Stimulated activated CD4-positive, alpha-beta T cell treated with anti-CD3 and anti-CD28 coated beads, TNF-alpha, amount 100 ng/mL, for 48 hours (primary cell): ENCODE measurements at regions not wholly inside any gene's neighbourhood (a gene's known extent, or its start where the extent isn't known, plus 50 kb on each side); places are given as distances from the start of the nearest gene placed in this dataset.
A peak's percentile ranks its signal among the peaks of the same experiment; 100 is the strongest.
"Not testable (repeated sequence)": the region's sequence is repeated elsewhere in the genome, so short reads cannot be mapped to it uniquely, and the experiment has no call there.

Experiments
- DNase-seq, 3 donors: peaks; one replicate each; pipeline ENCODE4 v3.0.0-alpha.2; 2020; ENCODE audit warnings: low read depth in 3 of 3

DNA sequence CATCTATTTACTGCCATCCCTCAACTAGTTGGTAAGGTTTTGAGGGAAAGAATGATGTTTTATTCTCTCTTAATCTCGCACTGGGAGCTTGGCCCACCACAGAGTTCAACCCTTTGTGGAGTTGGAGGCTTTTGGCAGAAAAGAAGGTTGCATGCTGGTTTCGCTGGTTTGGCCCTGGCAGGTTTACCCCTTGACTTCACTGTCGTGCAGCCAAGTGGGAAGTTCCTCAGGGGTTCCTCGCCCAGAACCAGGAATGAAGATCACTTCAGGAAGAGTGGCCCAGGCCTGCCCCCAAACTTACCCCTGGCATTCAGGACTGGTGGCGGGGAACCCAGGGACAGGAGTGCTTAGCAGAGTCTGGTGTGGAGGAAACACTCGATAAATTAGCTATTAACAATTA lies 103.1 kb upstream of the LYZL2 start:
- no peak for DNase-seq

DNA sequence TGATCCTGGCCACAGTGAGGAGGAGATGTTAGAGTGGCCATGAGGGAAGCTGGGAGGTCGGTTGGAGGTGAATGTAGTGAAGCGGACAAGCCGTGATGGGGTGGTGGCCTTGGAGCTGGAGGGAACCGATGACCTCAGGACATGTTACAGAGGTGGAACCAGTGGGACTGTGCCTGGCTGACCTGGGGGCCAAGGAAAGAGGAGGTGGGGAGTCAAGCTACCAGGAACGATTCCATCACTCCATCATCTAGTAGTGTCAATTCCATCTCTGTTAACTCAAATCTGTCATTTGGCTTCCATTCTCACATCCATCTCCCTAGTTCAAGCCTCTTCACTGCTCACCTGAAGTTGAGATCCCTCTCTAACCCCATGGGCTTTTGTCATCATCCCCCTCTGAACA lies 102.4 kb upstream of the LYZL2 start:
- DNase-seq, result no peak

DNA sequence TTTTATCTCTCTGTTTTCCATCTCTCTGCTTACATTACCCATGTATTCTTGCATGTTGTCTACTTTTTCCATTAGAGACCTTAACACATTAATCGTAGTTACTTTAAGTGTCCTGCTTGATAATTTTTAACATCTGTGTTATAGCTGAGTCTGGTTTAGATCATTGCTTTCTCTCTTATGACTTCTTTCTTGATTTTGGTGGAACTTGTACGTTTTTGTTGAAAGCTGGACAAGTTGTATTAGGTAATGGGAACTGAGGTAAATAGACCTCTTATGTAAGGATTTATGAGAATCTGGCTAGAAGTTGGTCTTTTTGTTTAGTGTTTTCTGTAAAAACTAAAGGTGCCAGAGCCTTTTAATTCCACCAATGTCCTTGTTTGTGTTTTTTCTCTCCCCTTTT lies 100.8 kb upstream of the LYZL2 start:
- no peak for DNase-seq

DNA sequence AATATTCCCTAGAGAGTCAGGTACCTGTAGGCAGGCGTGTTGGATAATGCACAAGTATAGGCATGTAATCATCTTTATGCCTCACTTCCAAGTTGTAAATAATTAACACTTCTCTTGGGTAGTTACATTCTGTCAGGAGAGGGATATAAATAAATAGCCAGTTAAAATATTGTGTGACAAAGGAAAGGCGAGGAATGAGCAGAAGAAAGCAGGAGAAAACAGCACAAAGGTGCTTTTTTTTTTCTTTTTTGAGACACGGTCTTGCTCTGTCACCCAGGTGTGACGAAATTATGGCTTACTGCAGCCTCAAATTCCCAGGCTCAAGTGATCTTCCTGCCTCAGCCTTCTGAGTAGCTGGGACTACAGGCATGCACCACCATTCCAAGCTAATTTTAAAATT lies 99.2 kb upstream of the LYZL2 start:
- no peak for DNase-seq

DNA sequence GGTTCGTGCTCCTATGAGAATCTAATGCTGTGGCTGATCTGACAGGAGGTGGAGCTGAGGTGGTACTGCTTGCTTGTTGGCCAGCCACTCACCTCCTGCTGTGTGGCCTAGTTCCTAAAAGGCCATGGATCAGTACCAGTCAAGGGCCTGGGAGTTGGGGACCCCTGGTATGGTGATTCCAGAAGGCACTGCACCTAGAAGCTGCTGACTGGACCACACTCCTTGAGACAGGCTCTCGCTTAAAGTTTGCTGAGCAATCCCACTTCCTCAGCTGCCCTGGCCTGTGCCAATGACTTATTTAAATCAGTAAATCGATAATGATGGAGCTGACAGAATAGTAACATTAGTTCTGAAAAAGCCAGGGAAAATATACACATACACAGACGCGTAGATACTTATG lies 98.6 kb upstream of the LYZL2 start:
- DNase-seq, result no peak

DNA sequence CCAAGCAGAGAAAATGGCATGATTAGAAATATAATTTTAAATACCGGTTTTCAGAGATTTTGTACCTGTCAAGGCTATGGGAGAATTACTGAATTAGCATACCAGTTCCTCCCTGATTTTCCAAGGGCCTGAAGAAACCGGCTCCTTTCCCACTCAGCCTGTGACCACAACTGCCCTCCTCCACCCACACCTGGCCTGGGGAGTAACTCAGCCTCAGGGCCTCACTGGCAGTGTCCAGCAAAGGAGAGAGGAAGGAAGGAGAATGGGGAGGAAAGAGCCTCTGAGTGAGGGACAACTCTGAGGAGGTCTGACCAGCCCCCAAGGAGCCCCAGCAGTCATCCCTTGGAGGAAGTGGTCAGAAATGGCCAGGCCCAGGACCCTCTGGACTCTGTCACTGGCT lies 98.0 kb upstream of the LYZL2 start:
- no peak for DNase-seq

DNA sequence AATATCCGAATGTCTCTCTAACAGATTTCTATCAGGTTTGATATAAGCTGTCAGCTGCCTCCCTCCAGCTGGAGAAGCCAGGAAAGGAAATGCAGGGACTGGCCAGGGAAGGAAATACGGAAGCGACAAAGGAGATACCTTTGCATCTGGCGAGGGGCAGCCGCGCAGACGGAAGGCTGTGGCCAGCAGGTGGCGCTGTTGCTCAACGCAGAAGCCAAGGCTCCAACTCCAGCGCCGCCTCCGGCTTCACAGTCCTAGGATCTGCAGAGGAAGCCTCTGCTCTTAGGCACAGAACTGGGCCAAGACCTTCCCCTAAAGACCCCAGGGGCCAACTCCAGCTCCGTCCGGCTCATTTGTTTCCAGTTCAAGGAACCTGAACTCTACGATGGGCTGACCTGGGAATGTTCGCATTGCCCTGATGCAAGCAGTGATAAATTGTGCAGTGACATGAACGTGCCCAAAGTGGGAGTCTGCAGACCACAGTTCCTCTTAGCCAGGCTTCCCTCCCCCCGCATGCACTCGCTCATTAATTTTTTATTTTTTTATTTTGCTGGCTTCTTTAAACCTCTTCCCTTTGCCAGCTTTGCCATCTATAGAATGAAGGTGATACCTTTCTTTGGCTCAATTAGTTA lies 97.3 kb upstream of the LYZL2 start:
- DNase-seq, result peak; percentile 68 to 78 (median 72)

DNA sequence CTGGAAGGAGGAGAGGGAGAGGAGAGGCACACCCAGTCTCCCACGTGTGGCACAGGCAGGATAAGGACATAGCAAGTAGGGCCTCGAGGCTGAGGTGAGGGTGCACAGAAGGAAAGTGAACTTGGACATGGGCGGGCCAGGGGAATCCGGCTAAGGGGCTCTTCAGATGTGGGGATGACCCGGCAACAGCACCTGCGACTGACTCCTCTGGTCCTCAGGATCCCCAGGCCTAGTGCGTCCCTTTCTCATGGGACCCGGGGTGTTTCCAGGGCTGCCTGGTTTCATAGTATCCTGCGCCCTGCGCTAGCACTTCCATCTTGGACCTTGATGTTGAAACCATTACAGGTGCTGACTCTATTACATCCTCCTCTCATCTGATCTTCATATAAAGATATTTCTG lies 96.1 kb upstream of the LYZL2 start:
- DNase-seq, result no peak

DNA sequence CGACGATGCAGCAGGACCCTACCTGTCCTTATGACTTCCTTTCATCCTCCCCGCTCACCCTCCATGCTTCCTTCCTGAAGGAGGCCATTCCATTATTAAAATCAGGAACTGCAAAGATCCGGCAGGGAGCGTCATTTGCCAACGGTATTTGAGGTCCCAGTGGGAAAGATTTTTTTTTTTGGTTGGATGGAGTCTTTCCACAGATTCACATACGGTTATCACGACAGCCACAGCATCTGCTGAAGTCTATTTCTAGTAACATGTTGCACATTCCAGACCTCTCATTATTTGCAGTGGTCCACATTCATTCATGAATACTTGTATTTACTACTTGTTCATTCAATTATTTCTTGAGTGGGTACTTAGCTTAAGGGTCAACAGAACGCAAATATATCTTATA lies 94.7 kb upstream of the LYZL2 start:
- DNase-seq, result no peak

DNA sequence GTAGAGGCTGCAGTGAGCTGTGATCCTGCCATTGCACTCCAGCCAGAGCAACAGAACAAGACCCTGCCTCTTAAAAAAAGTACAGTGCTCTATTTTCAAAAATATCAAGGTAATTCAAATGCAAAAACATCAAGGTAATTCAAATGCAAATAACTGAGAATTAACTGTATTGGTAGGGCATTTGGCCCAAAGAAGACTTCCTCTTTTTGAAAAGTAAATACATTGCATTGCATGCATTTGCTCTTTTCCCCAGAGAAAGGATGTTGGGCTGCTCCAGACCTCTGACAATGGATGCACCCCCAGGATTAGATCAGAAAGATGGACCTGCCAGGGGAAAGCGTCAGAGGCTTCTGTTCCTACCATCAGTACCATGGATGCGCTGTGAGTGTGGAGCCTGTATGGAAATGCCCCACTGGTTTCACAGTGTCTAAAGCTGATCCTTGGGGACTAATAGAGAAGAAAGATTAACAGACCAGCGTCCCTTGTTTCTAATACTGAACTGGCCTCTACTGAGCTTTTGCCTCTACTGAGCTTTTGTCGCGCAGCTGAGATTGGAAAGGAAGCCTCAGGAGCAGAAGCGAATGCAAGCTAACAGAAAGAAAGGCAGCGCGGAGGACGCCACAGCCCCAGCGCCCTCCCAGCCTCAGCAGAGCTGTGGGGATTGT lies 93.5 kb upstream of the LYZL2 start:
- DNase-seq, result no peak

DNA sequence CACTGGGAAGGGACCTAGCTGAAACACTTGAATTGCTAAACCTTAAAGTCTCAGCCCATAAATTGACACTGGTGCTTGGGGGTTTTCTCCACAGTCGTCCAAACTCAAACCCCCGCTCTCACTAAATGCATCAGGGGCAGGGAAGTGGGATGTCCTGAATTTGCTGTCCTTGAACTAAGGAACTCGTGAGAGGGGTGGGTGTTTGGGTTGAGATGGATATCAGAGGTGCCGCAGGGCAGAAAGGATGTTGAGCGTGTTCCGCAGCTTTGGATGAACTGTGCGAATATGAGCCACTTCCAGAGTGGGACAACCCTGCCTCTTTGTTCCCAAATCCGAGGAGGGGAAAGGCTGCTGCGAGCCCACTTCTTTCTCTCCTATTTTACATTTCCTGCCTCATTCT lies 90.3 kb upstream of the LYZL2 start:
- no peak for DNase-seq

DNA sequence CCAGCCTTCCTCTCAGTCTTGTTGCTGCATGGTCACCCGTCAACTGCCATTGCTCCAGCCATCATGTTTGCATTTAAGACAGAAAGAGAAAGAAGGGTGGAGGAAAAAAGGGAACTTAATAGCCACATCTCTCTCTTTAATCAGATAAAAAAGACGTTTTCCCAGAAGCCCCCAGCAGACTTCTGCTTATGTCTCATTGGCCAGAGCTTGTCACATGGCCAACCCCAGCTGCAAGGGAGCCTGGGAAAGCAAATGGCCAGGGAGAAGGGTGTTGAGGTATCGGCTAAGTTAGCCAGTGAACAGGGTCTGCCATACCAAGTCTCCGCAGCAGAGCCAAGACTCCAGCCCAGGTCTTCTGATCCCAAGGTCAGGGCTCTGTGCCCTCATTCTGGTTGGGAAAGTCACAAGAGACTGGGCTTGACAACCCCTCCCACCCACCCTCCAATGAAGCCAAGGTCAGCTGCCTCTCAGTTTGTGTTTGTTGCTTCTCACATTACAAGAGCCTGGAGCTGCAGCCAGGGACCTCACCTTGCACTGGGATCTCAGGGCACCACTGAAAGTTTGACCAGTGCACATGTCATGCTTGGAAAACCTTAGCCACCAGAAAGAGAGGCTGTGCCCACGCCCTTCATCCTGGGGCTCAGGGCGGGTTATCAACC lies 80.3 kb upstream of the LYZL2 start:
- DNase-seq, result no peak

DNA sequence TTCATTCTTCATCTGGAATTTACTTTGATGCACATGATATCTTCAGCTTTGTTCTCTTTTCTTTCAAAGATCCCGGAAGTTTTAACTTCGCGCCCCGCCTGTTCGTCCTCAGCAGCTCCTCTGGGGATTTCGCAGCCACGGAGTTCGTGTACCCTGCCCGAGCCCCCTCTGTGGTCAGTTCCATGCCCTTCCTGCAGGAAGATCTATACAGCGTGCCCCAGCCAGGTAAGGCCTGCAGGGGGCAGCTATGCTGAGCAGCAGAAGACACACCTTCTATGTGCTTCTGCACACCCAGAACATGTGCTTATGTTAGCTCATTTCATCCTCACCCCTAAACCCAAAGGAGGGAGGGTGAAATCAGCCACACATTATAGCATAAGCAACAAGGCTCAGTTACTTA lies 79.7 kb upstream of the LYZL2 start:
- no peak for DNase-seq

DNA sequence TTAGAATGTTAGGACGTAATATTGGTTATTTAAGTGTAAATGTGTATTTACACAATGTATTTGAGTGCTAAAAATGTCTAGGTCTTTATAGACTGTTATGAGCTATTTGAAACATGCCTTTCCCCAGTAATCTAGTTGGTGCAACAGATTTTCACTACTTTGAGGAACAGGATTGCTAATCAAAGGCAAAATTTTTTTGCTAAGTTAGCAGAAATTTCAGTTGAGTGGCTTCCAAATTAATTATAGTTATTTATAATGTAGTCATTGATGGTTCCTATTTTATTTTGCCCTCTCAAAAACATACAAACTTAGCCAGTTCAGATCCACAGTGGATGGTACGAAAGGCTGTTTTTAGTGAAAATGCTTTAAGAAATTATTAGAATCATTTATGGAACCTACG lies 78.7 kb upstream of the LYZL2 start:
- DNase-seq, result no peak

DNA sequence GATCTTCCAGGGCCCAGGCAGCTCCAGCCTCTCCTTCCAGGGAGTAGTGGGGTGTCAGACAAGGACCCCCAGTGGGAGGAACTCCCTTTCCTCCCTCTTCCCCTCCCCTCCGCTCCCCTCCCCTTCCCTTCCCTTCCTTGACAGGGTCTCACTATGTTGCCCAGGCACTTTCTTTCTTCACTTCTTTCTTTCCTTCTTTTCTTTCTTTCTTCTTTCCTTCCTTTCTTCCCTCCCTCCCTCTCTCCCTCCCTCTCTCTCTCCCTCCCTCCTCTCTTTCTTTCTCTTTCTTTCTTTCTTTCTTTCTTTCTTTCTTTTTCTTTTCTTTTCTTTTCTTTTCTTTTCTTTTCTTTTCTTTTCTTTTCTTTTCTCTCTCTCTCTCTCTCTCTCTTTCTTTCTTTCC lies 76.6 kb upstream of the LYZL2 start:
- DNase-seq, result not testable (repeated sequence)

DNA sequence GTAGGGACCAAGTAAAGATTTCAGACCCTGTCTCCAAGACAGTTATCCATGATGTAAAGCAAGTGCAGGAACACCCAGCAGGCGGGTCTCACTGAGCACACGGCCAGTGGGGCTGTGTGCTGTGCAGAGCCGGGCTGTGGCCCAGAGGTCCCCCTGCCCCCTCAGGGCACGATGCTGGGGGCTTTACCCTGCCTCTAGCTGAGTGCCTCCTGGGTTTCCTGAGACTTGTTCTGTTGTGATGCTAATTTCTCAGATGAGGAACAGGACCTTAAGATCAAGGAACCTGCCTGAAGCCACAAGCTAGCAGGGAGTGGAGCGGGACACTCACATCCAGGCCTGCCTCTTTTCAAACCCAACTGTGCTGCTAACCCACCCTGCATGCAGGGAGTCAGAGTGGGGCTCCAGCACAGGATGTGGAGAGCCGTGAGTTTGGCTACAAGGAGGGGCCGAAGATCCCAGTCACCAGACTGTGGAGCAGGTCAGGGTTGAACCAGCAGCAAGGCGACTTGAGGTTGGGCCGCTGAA lies 76.1 kb upstream of the LYZL2 start:
- DNase-seq, result no peak

DNA sequence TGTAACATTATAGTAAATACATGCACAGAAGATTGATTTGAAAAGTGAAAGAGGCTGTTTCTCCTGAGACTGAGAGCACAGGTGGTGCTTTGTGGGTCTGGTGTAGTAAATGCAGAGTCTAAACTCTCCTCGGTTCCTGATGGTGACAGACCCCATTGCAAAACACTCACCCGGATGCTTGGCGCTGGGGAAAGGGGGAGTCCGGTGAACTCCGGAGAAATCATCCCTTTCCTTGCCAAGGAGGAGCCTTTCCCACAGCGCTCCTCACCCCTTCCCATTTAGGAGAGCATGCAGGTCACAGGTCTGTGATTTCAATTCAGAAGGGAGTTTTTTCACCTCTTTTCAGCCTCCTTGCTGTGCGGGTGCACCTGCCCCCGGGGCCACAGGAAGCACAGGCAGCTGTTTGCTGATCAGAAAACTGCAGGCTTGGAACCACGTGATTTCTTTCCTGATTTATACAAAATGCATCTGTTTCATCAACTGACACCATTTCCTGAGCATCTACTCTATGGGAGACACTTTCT lies 75.6 kb upstream of the LYZL2 start:
- no peak for DNase-seq

DNA sequence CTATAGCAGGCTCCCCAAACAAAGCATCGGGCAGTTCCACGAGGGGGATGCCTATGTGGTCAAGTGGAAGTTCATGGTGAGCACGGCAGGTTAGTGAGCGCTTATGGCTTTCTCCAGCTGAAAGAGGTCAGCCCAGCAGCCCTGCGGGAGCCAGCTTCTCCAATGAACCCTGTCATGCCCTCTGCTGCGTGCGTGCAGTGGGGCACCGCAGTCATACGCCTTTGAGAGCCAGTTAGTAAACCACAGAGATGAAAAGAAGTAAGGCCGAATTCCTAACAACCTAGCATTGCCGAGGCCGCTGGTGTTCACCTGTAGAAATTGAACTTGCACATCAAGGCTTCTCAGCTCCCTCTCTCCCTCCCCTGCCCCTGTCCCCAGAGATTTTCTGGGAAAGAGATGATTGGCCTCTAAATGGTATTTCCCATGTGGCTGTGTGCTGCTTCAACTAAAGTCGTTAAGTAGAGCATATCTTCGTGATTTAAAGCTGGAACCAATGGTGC lies 75.1 kb upstream of the LYZL2 start:
- peak in 1 of 3 donors; percentile 48 for DNase-seq

DNA sequence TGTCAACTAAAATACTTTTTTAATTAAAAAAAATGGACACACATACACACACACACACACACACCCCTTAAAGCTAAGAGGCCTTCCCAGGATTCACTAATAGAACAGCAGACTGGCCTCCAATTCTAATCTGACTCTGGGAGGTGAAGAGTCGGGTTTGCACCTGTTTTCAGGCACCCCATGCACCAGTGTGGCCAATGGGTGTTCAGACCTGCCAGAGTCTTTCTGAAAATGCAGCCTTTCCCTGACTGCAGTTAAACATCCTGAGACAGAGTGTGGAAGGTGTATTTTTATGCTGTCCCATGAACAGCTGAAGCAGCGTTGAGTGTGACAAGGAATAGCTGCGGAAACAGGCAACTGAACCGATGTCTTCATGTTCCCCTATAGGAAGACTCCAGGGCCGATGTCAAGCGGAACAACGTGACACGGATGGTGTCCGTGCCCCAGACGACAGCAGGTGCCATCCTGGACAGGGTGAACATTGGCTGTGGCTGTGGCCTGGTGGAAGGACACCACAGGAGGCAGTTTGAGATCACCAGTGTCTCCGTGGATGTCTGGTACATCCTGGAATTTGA lies 74.6 kb upstream of the LYZL2 start:
- no peak for DNase-seq

DNA sequence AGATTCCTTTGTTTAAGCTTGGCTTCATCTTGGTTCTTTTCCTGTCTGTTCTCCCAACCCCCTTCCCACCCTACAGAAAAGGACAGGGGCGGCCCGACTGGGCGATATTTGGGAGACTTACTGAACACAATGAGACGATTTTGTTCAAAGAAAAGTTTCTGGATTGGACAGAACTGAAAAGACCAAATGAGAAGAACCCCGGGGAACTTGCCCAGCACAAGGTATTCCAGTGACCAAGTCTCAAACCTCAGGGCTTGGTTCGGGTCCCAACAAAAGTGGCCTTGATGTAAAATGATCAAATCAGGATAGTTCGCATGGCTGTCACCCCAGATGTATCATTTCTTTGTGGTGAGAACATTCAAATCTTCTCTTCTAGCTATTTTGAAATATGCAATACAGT lies 73.9 kb upstream of the LYZL2 start:
- not testable (repeated sequence) for DNase-seq

DNA sequence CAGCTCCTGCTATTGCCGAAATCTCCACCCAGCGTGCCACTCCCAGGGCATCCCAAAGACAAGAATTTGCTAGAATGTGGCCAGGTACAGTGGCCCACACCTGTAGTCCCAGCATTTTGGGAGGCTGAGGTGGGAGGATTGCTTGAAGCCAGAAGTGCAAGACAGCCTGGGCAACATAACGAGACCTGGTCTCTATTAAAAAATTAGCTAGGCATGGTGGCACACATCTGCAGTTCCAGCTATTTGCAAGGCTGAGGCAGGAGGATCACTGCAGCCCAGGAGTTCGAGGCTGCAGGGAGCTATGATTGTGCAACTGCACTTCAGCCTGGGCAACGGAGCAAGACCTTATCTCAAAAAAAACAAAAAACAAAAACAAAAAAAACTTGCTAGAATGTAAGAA lies 73.3 kb upstream of the LYZL2 start:
- no peak for DNase-seq

DNA sequence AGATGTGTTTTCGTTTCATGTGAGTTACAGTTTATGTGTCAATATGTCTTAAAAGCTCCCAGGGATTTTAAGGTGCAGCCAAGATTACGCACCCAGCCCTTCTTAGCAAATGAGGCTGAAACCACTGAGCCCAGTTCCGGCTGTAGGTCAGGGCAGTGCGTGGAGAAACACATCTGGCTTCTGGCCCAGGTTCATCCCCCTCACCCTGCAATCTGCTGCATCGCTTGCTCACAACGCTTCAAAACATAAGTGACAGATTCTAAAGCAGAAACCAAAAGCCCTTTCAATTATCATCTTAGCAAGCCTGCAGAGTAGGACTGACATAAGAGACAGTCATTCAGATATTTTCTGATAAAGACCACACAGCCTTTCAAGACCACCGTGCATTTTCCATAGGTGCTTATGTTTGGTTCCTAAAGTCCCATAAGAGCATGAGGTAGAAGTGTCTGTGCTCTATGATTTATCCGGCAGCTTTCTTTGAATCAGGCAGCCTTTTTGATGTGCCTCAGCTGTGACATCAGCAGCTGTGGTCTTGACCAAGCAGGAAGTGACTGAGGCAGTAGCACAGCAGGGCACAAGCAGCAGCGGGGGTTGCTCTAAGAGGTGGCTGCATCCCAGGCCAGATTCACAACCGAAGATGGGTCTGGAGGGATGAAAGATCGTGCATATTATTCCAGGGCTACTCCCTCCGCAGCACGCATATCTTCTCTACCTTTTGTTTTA lies 72.1 kb upstream of the LYZL2 start:
- peak; percentile 60 to 88 (median 72) for DNase-seq
